Lower leg skin (tissue), 3 donors: ENCODE measurements at regions not wholly inside any gene's neighbourhood (a gene's known extent, or its start where the extent isn't known, plus 50 kb on each side); places are given as distances from the start of the nearest gene placed in this dataset.

Experiments
- CTCF ChIP-seq, 3 donors: fragments of 450-650 bp; IDR thresholded peaks; one replicate each; pipeline ENCODE4 v1.5.1; 2016; ENCODE audit warnings: antibody characterized with exemption in 3 of 3, mild to moderate bottlenecking in 3 of 3, moderate library complexity in 2 of 3
- POLR2A ChIP-seq, 2 donors: fragments of 450-650 bp; IDR thresholded peaks; one replicate each; pipeline ENCODE4 v1.6.1; 2016 to 2017; ENCODE audit warnings: antibody characterized with exemption in 2 of 2, mild to moderate bottlenecking in 1 of 2, moderate library complexity in 1 of 2

- TF ChIP-seq CTCF (IDR thresholded peaks at IDR 0.05) (no peak), POLR2A (IDR thresholded peaks at IDR 0.05) (no peak)
These were observed 57.3 kb downstream of the ARL6IP4 start for GRCh38 chr12:123037791-123038190.
